A673 (cell line): ENCODE measurements at regions not wholly inside any gene's neighbourhood (a gene's known extent, or its start where the extent isn't known, plus 50 kb on each side); places are given as distances from the start of the nearest gene placed in this dataset.

ENCODE experiments used
- BruUV-seq: library from RNA; stranded (reverse); fragments of 400-500 nt; replicated peaks from 2 replicates; lab custom pipeline; 2021; lab: Mats Ljungman, UMichigan
- CTCF ChIA-PET: fragments of 300-600 bp; sonication (Branson Sonifier 250); formaldehyde crosslinking; loops from one replicate; lab custom pipeline; 2022; ENCODE audit warnings: antibody characterized with exemption; lab: Charles Lee
- POLR2A ChIA-PET: fragments of 300-600 bp; sonication (Branson Sonifier 250); formaldehyde crosslinking; loops from one replicate; lab custom pipeline; 2022; ENCODE audit warnings: antibody characterized with exemption; ENCODE audit not compliant: low non-redundant PET; lab: Charles Lee
- DNase-seq: peaks from one replicate; pipeline ENCODE4 v3.0.0-alpha.2; 2015; ENCODE audit warnings: low spot score
- H3K27ac ChIP-seq: fragments of 200-600 bp; sonication (generic); 2 replicates; pipeline ENCODE4 v1.5.1; 2016; ENCODE audit warnings: mixed run types, low read depth, mild to moderate bottlenecking, mixed read lengths, antibody characterized with exemption, low read length; ENCODE audit not compliant: poor library complexity, severe bottlenecking
- H3K27me3 ChIP-seq: fragments of 200-600 bp; sonication (generic); replicated peaks from 2 replicates; pipeline ENCODE4 v1.6.1; 2017; ENCODE audit warnings: mixed run types, low read depth, mild to moderate bottlenecking, mixed read lengths, antibody characterized with exemption, low read length; ENCODE audit not compliant: insufficient read depth, poor library complexity
- H3K36me3 ChIP-seq: fragments of 200-600 bp; sonication (generic); 2 replicates; pipeline ENCODE4 v1.6.1; 2016; ENCODE audit warnings: mixed run types, mild to moderate bottlenecking, mixed read lengths, antibody characterized with exemption, low read length; ENCODE audit not compliant: insufficient read depth, poor library complexity, severe bottlenecking
- H3K4me1 ChIP-seq: fragments of 200-600 bp; sonication (generic); 2 replicates; pipeline ENCODE4 v1.6.1; 2017; ENCODE audit warnings: mixed run types, mild to moderate bottlenecking, mixed read lengths, antibody characterized with exemption, low read length; ENCODE audit not compliant: insufficient read depth, poor library complexity, severe bottlenecking
- H3K4me3 ChIP-seq: fragments of 200-600 bp; sonication (generic); 2 replicates; pipeline ENCODE4 v1.5.1; 2016; ENCODE audit warnings: low read depth, mixed run types, mild to moderate bottlenecking, mixed read lengths, low read length; ENCODE audit not compliant: poor library complexity, severe bottlenecking
- H3K9me3 ChIP-seq: fragments of 200-600 bp; sonication (generic); 2 replicates; pipeline ENCODE4 v1.6.1; 2016; ENCODE audit warnings: mixed run types, low read depth, mild to moderate bottlenecking, mixed read lengths, antibody characterized with exemption, low read length; ENCODE audit not compliant: poor library complexity, severe bottlenecking
- EZH2 ChIP-seq: fragments of 200-600 bp; sonication (generic); IDR thresholded peaks from 2 replicates; pipeline ENCODE4 v1.6.1; 2017; ENCODE audit warnings: borderline replicate concordance, low read depth, mild to moderate bottlenecking, mixed read lengths, antibody characterized with exemption, low read length; ENCODE audit not compliant: poor library complexity, severe bottlenecking
- intact Hi-C: fragments of 100-400 bp; cut with micrococcal nuclease; formaldehyde crosslinking; loops from one replicate; pipeline ENCODE4 v1.10.0; 2022; ENCODE audit not compliant: unreplicated experiment
- TF ChIP-seq, protein P1 (sequence below): fragments of 300-800, 200-600 bp; sonication (generic); conservative IDR thresholded peaks from 2 replicates; pipeline ENCODE4 v1.5.1; 2017; ENCODE audit warnings: low read depth, mild to moderate bottlenecking, antibody characterized with exemption, low read length, moderate library complexity, mixed read lengths

DNA sequence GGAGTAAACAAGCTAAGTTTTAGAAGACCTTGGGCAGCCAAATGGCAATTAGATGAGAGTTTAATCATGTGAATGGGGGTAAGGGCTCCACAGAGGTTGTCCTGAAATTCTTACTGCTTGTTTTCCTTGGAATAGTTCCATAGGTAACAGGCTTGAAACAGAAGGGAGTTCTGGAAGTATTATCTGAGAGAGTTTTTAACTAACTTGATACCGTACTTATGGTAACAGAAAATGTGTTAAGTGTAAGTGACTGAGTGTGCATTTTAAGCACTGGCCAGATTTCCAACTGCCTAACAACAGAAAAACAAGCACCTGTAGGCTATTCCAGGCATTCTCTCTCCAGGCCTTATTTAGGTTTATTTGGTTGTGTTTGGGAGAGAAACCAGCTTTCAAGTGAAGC lies 414.6 kb upstream of the PDE3A start:
- ChIA-PET CTCF (no interaction called here), POLR2A (no interaction called here)
- Histone ChIP-seq H3K36me3 (no peaks in the 10 kb centered on the region), H3K27me3 (no peaks in the 10 kb centered on the region), H3K4me1 (no peaks in the 10 kb centered on the region), H3K4me3 (no peak overlapping the region), H3K27ac (no peak overlapping the region), H3K9me3 (no peaks in the 10 kb centered on the region)
- intact Hi-C loops: no loop called here
- TF ChIP-seq, protein P1, sequence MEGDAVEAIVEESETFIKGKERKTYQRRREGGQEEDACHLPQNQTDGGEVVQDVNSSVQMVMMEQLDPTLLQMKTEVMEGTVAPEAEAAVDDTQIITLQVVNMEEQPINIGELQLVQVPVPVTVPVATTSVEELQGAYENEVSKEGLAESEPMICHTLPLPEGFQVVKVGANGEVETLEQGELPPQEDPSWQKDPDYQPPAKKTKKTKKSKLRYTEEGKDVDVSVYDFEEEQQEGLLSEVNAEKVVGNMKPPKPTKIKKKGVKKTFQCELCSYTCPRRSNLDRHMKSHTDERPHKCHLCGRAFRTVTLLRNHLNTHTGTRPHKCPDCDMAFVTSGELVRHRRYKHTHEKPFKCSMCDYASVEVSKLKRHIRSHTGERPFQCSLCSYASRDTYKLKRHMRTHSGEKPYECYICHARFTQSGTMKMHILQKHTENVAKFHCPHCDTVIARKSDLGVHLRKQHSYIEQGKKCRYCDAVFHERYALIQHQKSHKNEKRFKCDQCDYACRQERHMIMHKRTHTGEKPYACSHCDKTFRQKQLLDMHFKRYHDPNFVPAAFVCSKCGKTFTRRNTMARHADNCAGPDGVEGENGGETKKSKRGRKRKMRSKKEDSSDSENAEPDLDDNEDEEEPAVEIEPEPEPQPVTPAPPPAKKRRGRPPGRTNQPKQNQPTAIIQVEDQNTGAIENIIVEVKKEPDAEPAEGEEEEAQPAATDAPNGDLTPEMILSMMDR: no peak
- TF ChIP-seq EZH2: no peak
- BruUV-seq: no TSS peak
- no peak for DNase-seq

DNA sequence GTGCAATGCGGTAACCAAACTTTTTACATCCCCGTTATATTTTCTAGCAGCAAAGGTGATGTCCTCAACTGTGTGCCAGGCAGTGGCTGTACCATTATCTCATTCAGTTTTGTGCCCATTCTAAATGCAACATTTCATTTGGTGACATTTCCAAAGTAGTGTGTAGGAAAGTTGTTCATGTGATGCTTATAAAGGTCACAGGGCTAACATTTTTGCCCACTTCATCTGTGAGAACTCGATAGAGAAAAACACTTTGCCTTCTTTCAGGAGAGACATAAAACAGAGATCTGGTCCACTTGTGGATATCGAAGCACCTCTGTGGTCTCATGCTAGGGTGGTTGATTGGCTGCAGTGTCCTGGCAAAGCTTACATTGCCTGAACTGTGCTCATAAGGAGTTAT lies 414.2 kb upstream of the PDE3A start:
- no peaks in the 10 kb centered on the region for H3K4me1 ChIP-seq
- H3K9me3 ChIP-seq: no peaks in the 10 kb centered on the region
- no peaks in the 10 kb centered on the region for H3K27me3 ChIP-seq
- DNase-seq: no peak
- CTCF ChIA-PET: no interaction called here
- BruUV-seq: no TSS peak
- POLR2A ChIA-PET: no interaction called here
- intact Hi-C loops: no loop called here
- H3K36me3 ChIP-seq: no peaks in the 10 kb centered on the region
- no peak overlapping the region for H3K4me3 ChIP-seq
- H3K27ac ChIP-seq: no peak overlapping the region
- no peak for TF ChIP-seq EZH2
- TF ChIP-seq, protein P1: no peak

DNA sequence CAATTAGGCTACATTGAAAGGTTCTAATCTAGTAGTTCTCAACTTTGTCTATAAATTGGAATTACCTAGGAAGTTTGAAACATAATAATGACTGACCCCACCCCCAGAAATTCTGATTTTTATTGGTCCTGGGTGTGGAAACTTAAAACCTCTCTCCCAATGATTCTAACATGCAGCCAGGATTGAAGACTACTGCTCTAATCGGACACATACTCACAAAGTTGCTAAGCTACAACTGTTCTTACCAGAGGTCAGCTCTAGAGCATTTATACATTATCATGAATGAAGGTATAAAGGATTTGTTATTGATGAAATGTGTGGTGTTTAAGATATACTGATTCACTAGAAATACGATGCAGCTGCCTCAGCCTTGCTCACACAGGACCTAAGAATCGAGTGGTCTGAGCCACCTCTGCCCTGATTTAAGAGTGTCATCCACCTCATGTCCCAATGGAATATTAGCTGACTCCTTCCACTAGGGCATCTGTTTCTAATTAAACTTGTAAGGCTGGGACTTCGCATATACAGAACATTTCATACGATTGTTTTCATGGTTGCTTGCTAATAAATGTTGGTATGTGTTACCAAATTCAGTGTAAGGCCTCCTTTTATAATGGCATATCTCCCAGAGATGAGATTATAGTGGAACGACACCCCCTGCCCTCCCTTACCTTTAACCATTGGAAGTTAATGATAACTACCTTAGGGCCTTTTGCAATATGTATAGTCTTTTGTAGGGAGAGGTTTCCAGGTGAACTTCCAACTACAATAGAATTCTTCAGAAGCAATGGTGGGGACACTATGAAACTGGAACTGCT lies 410.8 kb upstream of the PDE3A start:
- Histone ChIP-seq H3K27me3 (no peaks in the 10 kb centered on the region), H3K36me3 (no peaks in the 10 kb centered on the region), H3K27ac (no peak overlapping the region), H3K4me3 (no peak overlapping the region), H3K9me3 (no peaks in the 10 kb centered on the region), H3K4me1 (no peaks in the 10 kb centered on the region)
- TF ChIP-seq EZH2: no peak
- TF ChIP-seq, protein P1: no peak
- intact Hi-C loops: no loop called here
- CTCF ChIA-PET: no interaction called here
- no peak for DNase-seq
- BruUV-seq: no TSS peak
- POLR2A ChIA-PET: no interaction called here
